Mucosa of descending colon (tissue), 3 donors: ENCODE measurements at regions not wholly inside any gene's neighbourhood (a gene's known extent, or its start where the extent isn't known, plus 50 kb on each side); places are given as distances from the start of the nearest gene placed in this dataset.
"Not testable (repeated sequence)": the region's sequence is repeated elsewhere in the genome, so short reads cannot be mapped to it uniquely, and the experiment has no call there.

Experiments
- ATAC-seq: fragments of 200-7000 bp; cut with Tn5 transposase; one replicate; pipeline ENCODE4 v1.9.1; 2020; ENCODE audit warnings: mild to moderate bottlenecking, moderate library complexity
- DNase-seq, 3 donors: peaks; one replicate each; pipeline ENCODE4 v3.0.0-alpha.2; 2020
- H3K36me3 ChIP-seq: fragments of 200-600 bp; one replicate; pipeline ENCODE4 v1.8.0; 2021; ENCODE audit warnings: low read depth, mild to moderate bottlenecking
- H3K4me1 ChIP-seq: fragments of 200-600 bp; one replicate; pipeline ENCODE4 v1.8.0; 2021; ENCODE audit warnings: low read depth, mild to moderate bottlenecking
- H3K4me3 ChIP-seq: fragments of 200-600 bp; one replicate; pipeline ENCODE4 v1.8.0; 2021; ENCODE audit warnings: mild to moderate bottlenecking
- H3K9me3 ChIP-seq: fragments of 200-600 bp; one replicate; pipeline ENCODE4 v1.8.0; 2021; ENCODE audit warnings: mild to moderate bottlenecking
- intact Hi-C, 2 donors: fragments of 100-400 bp; cut with DNase I in 1 of 2; cut with micrococcal nuclease in 1 of 2; formaldehyde crosslinking; loops; one replicate each; pipeline versions ENCODE4 v1.11.0 to v1.11.1; 2022; cut with DNase I, micrococcal nuclease
- TF ChIP-seq, protein P1 (sequence below): fragments of 200-600 bp; IDR thresholded peaks from one replicate; pipeline ENCODE4 v1.8.0; 2022; ENCODE audit warnings: antibody characterized with exemption, mild to moderate bottlenecking
- donor health status: DM: no; HTN: no; CAD: no; lungs with moderate emphysema.
- donor health status: DM: no; HTN: no; CAD: no.
- donor health status: DM: no; HTN: yes; CAD: no.

DNA sequence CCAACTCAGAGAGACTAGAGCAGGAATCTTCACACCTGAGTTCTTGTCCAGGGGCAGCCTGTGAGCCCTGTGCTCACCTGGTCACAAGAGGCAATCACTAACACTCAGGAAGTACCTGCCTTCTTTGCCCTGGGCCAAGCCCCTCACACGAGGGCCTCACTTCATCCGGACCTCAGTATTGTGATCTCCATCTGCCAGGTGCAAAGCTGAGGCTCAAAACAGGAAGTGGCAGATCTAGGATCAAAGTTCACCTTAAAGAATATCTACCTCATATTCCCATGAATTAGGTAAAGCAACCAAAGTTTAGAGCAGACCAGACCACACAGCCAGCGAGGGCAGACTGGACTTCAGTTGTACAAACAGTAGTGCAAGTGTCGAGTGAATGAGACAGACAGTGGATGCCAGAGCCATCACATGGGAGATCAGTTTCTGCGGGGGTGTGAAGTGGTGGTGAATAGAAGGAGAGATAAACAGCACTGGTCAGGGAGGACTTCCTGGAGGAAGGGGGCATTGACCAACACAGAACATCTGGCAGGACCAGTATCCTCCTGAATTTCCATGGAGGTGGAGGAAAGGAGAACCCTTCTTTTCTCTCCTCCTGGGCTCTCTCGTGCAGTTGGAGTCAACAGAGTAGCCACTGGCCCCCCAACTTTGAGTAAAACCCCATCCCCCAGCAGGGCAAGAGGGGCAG lies 116.6 kb upstream of the ZBTB40 start:
- Histone ChIP-seq H3K4me1 (no peaks in the 10 kb centered on the region), H3K4me3 (no peak overlapping the region), H3K9me3 (no peaks in the 10 kb centered on the region), H3K36me3 (no peaks in the 10 kb centered on the region)
- ATAC-seq (peak; percentile 33), DNase-seq (no peak)
- intact Hi-C loops: no loop called here
- TF ChIP-seq, protein P1, sequence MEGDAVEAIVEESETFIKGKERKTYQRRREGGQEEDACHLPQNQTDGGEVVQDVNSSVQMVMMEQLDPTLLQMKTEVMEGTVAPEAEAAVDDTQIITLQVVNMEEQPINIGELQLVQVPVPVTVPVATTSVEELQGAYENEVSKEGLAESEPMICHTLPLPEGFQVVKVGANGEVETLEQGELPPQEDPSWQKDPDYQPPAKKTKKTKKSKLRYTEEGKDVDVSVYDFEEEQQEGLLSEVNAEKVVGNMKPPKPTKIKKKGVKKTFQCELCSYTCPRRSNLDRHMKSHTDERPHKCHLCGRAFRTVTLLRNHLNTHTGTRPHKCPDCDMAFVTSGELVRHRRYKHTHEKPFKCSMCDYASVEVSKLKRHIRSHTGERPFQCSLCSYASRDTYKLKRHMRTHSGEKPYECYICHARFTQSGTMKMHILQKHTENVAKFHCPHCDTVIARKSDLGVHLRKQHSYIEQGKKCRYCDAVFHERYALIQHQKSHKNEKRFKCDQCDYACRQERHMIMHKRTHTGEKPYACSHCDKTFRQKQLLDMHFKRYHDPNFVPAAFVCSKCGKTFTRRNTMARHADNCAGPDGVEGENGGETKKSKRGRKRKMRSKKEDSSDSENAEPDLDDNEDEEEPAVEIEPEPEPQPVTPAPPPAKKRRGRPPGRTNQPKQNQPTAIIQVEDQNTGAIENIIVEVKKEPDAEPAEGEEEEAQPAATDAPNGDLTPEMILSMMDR: no peak

- intact Hi-C loops, DNase-seq, H3K36me3 ChIP-seq, H3K9me3 ChIP-seq, H3K4me3 ChIP-seq, H3K4me1 ChIP-seq, ATAC-seq: not testable (repeated sequence)
Measured at GRCh38 chr1:22336274-22336673, 115.4 kb upstream of the ZBTB40 start.

GRCh38 chr1:22336696-22337545 lies 114.7 kb upstream of the ZBTB40 start:
- H3K4me1 ChIP-seq, intact Hi-C loops, H3K36me3 ChIP-seq, H3K9me3 ChIP-seq, DNase-seq, H3K4me3 ChIP-seq, ATAC-seq: not testable (repeated sequence)

DNA sequence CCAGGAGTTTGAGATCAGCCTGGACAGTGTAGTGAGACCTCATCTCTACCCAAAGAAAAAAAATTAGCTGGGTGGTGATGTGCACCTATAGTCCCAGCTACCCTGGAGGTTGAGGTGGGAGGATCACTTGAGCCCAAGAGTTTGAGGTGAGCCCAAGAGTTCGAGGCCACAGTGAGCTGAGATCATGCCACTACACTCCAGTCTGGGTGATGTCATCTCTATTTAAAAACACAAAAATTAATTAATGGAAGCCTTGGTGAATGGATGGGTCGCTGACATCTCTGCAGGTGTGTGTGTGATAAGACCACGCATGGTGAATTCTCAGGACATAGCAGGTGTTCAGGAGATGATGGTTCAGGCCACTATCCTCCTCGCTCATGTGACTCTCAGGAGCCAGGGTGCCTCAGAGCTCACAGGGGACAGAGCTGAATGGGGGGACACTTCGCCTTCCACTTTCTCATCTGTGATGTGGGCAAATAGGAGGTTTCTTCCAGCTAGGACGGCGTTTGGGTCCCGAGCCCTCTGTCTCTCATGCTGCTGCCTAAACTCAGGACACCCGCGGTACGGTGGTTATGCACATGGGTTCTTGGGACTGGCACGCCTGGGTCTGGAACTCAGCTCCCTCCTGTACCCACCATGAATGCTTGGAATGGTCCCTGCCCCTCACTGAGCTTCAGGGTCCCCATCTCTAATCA lies 113.4 kb upstream of the ZBTB40 start:
- Histone ChIP-seq H3K4me3 (no peak overlapping the region), H3K4me1 (no peaks in the 10 kb centered on the region), H3K9me3 (no peaks in the 10 kb centered on the region), H3K36me3 (no peaks in the 10 kb centered on the region)
- DNase-seq: no peak
- TF ChIP-seq, protein P1: no peak
- intact Hi-C loops: no loop called here
- ATAC-seq: no peak

DNA sequence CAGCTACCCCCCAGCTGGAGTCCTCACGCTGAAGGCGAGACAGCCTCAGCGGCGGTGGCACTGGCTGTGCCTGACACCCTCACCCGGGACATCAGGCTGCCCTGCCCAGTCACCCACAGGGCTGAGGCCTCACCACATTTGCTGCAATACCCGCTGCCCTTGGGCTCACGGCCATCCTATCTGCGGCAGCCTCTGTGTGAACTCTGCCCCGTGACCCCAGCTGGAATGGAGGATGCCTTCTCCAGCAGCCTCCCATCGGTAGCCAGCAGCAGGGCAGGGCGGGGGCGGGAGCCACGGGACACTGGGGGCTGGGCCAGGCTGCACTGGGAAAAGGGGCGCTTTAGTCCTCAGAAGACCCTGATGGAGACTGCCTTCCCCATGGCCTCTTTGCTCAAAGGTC lies 112.4 kb upstream of the ZBTB40 start:
- no peaks in the 10 kb centered on the region for H3K36me3 ChIP-seq
- no peak for ATAC-seq

GRCh38 chr1:22340066-22340465 lies 111.6 kb upstream of the ZBTB40 start:
- DNase-seq: no peak
- H3K9me3 ChIP-seq: no peaks in the 10 kb centered on the region
- no peak overlapping the region for H3K4me3 ChIP-seq
- H3K36me3 ChIP-seq: no peaks in the 10 kb centered on the region
- intact Hi-C loops: no loop called here
- ATAC-seq: no peak
- TF ChIP-seq, protein P1: no peak
- no peaks in the 10 kb centered on the region for H3K4me1 ChIP-seq

More for the DNA sequence above, 112.4 kb upstream of the ZBTB40 start:
- H3K9me3 ChIP-seq: no peaks in the 10 kb centered on the region
- H3K4me1 ChIP-seq: no peaks in the 10 kb centered on the region
- TF ChIP-seq, protein P1: no peak
- no peak for DNase-seq
- intact Hi-C loops: no loop called here
- H3K4me3 ChIP-seq: no peak overlapping the region
